GM21381 (cell line): ENCODE measurements at regions not wholly inside any gene's neighbourhood (a gene's known extent, or its start where the extent isn't known, plus 50 kb on each side); places are given as distances from the start of the nearest gene placed in this dataset.
"Not testable (repeated sequence)": the region's sequence is repeated elsewhere in the genome, so short reads cannot be mapped to it uniquely, and the experiment has no call there.

ENCODE experiments used
- ATAC-seq: cut with Tn5 transposase; IDR thresholded peaks from one replicate; pipeline ENCODE4 v1.9.1; 2021; ENCODE audit warnings: mild to moderate bottlenecking, moderate library complexity; ENCODE audit not compliant: unreplicated experiment

DNA sequence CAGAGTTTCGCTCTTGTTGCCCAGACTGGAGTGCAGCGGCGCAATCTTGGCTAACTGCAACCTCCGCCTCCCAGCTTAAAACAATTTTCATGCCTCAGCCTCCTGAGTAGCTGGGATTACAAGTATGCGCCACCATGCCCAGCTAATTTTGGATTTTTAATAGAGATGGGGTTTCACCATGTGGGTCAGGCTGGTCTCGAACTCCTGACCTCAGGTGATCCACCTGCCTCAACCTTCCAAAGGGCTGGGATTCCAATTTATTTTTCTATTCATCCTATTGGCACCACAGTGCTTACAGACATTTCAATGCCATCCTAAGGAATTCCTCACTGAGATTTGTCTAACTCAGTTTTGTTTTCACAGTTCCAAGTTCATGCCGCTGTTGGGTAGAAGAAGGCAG, 98.3 kb upstream of the EGLN3 start:
- ATAC-seq = not testable (repeated sequence)

GRCh38 chr14:34046799-34047520, 96.1 kb upstream of the EGLN3 start:
- ATAC-seq = no peak

GRCh38 chr14:34044666-34045306, 93.9 kb upstream of the EGLN3 start:
- no peak for ATAC-seq

DNA sequence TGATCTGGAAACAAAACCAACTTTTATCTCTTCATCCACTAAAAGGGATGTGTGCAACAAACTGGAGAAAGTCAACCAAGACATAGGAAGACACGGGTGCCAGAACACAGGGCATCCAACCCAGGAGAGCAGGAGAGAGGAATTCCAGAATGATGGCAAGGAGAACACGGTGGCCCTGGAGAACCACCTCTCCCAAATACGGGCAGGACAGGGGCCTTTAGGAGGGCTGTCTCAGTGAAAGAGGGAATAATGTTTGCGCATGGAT, 93.4 kb upstream of the EGLN3 start:
- ATAC-seq = no peak

DNA sequence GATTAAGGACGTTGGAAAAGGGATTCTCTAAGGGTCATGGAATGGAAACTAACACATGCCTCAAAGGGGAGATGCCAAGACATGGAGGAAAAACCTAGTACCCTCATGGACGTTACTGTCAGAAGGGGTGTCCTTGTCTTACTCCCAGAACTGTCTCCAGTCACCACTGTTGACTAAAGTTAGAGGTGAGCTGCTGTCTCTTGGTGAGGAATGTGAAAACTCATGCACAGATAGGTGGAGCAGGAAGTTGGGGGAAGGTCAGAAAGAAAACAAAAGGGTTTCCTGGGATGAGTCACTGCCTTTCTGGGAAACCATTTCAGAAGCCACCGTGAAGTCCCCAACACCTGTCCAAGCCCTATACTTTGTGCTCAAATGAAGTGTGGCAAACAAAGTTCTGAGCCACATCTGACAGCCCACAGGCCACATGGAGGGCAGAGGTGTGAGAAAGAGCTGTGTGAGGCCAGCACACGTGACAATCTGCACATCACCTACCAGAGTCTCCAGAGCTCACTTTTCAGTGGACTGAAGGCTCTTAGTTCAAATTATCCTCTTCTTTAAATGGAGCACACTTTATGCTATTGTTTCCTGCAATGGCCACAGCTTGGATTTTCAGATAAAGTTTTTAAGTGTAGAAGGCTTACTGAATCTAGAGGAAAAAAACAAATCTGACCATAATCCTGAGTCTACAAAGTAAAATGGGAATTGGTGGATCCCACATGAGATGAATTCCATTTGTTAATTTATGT, 92.9 kb upstream of the EGLN3 start:
- peak; percentile 94 for ATAC-seq

- ATAC-seq = no peak
Measured at GRCh38 chr14:34041220-34041619, 90.3 kb upstream of the EGLN3 start.

- ATAC-seq = no peak
Measured at GRCh38 chr14:34040766-34041165, 89.9 kb upstream of the EGLN3 start.

GRCh38 chr14:34039428-34040047, 88.7 kb upstream of the EGLN3 start:
- ATAC-seq = no peak

- ATAC-seq = no peak
Measured at GRCh38 chr14:34038358-34039057, 87.6 kb upstream of the EGLN3 start.

DNA sequence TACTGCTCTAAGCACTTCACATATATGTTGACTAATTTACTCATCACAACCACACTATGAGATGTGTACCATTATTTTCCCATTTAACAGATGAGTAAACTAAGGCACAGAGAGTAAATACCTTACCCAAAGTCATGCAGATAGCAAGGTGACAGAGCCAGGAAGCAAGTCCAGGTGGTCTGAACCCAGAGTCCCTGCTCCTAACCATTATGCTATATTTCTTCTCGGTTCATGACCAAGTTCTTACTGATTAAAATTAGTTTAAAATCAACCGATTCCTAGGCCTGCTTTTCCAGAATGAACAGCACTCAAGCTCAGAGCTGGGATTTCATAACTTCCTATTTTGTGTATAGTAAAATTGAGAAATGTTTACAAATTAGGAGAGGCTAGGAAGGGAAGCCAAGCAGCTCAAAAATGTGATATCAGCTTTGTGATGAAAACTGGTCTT, 85.5 kb upstream of the EGLN3 start:
- no peak for ATAC-seq

- ATAC-seq = no peak
Measured at GRCh38 chr14:34035934-34036250, 85.0 kb upstream of the EGLN3 start.

DNA sequence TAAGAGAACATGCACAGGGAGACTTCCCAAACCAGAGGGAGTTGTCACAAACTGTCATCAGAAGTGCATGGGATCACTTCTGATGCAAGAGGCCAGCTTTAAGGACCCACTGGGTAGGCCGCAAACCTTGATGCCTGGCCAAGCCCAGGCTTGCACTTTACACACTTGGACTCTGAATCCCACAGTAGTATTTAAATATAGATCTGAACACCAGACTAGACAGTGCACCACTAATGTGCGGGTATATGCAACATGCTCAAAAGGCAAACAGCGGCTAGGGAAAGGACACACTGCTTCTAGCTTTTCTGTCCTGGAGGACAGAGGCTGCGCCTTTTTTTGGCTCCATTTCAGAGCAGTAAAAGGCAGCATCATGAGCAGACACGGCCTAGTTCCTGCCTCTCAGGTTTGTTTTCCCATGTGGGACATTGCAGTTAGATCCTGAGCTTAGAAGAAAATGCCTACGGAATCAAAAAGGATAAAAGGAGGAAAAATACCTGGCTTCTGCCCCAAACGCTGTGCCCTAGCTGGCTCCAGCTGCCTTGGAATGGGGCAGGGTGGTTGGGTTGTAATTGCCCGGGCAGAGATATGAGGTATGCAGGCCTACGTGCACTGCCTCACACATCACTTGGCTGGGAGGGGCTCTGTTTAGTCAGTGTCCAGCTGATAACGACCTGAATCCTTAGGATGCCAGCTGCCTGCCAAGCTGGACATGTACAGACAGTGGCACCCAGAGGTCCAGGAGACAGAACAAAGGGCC, 84.5 kb upstream of the EGLN3 start:
- no peak for ATAC-seq

DNA sequence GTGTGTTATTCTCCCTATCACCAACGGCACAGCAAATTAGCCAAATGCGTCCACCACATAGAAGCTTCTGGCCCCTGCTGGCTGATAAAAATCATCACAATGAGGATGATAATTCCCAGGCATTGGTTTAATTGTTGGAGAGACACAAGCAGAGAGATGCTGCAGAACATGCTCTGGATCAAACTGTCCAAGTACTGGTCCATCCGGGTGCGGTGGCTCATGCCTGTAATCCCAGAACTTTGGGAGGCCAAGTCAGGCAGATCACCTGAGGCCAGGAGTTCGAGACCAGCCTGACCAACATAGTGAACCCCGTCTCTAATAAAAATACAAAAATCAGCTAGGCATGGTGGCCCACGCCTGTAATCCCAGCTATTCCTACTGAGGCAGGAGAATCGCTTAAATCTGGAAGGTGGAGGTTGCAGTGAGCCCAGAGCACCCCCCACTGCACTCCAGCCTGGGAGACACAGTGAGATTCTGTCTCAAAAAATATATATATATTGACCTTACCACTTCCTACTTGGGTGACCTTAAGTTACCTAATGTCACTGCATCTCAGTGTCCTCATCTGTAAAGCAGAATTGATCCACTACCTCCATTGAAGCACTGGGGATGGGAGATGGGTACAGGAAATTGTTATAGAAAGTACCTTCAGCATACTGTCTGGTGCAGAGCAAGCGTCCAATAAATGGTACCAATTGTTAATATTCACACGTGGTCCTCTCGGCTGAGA, 83.7 kb upstream of the EGLN3 start:
- ATAC-seq = no peak

- ATAC-seq = no peak
Measured at GRCh38 chr14:34032720-34033119, 81.8 kb upstream of the EGLN3 start.

DNA sequence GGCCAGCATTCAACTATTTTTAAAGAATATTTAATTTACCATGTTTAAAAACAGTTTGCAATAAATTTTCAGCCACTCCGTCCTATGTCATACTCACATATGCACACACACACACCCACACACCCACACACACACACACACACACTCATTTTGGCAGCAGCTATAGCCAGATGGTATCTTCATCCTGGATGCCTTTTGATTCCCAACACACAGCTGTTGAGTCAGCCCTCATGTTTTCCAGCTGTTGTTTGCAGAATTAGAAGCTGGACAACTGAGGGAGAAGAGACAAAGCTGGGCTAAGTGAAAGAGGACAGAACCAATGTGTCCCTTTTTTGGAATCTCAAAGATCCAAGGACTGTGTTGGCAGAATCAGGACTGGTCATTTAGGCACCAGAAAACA, 80.0 kb upstream of the EGLN3 start:
- no peak for ATAC-seq

DNA sequence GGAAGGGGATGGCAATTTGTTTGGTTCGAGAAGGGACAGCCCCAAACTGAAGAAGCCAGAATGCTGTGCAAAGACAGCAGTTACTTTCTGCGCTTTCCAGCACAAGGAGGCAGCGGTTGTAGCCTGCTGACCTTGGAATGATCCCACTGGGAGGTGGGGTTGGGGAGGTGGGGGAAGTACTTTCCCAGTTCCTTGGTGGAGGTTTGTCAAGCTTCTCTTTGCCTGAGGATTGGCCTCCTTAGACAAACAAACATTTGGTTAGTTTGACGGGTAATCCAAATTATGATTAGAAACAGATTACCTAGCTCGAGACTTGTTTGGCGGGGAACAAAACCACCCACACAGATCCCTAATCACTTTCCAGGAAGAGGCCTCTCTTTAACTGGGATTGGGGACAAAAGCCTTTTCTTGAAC, 79.1 kb upstream of the EGLN3 start:
- no peak for ATAC-seq

DNA sequence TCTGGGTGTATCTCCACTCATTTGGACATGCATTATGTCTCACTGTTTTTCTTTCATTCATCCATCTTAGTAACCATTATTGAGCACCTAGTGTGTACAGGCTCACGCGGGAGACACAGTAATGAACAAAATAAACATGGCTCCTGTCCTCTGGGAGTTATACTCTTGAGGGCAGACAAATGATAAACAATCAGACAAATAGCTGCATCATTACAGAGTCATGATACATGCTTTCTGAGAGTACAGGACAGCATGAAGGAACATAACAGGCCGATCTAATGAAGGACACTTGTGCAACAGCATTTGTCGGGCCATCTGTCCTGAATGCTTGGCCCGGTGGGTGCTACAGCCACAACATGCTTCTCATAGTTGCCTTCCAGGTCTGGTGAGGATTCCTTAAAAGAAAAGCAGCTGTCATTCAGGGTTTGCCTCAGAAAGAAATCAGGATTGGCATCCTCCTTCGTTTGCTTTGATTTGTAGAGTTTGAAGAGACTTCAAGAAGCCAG, 77.2 kb upstream of the EGLN3 start:
- no peak for ATAC-seq

DNA sequence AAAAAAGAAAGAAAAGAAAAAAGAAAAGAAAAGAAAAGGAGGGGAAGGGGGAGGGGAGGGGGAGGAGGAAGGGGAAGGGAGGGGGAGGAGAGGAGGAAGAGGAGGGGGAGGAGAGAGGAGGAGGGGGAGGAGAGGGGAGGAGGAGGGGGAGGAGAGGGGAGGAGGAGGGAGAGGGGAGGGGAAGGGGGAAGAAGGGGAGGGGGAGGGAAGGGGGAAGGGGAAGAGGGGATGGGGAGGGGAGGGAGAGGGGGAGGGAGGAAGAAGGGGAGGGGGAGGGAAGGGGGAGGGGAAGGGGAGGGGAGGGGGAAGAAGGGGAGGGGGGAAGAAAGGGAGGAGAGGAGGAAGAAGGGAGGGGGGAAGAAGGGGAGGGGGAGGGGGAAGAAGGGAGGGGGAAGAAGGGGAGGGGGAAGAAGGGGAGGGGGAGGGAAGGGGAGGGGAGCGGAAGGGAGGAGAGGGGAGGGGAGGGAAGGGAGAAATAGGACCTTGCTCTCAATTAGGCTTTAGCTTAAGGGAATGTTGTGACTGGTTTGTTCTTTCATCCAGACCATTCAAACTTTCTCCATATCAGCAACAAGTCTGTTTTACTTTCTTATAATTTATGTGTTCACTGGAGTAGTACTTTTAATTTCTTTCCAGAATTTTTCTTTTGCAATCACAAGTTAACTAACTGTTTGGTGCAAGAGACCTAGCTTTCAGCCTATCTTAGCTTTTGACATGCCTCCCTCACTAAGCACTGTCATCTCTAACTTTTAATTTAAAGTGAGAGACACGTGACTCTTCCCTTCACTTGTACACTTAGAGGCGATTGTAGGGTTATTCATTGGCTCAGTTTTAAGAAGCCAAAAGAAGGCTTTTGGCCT, 76.5 kb upstream of the EGLN3 start:
- no peak for ATAC-seq
